NCI-H2029 treated with DMSO at 0.1 percent for 48 hours (cell line): ENCODE measurements at regions not wholly inside any gene's neighbourhood (a gene's known extent, or its start where the extent isn't known, plus 50 kb on each side); places are given as distances from the start of the nearest gene placed in this dataset.

ENCODE experiments used
- DNase-seq: peaks from one replicate; lab custom pipeline; 2025; lab: John Stamatoyannopoulos, UW

DNA sequence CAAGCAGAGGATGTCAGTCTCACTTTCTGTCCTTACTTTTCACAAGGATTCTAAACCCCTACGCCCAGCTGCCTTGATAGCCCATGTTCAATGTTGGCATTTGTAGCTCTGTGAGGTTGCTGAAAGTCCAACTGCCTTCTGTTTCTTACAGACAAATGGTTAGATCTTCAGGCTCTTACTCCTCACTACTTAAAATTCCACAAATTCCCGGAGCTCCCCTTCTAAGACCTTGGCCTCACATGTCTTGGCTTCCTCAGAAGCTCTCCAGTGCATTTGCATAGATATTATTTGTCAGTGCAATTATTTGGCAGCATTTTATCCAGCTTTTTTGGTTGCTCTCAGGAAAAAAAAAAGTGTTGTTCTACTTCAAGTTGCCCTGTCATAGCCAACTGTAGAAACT is 453.7 kb upstream of the CELF4 start:
- DNase-seq: no peak

DNA sequence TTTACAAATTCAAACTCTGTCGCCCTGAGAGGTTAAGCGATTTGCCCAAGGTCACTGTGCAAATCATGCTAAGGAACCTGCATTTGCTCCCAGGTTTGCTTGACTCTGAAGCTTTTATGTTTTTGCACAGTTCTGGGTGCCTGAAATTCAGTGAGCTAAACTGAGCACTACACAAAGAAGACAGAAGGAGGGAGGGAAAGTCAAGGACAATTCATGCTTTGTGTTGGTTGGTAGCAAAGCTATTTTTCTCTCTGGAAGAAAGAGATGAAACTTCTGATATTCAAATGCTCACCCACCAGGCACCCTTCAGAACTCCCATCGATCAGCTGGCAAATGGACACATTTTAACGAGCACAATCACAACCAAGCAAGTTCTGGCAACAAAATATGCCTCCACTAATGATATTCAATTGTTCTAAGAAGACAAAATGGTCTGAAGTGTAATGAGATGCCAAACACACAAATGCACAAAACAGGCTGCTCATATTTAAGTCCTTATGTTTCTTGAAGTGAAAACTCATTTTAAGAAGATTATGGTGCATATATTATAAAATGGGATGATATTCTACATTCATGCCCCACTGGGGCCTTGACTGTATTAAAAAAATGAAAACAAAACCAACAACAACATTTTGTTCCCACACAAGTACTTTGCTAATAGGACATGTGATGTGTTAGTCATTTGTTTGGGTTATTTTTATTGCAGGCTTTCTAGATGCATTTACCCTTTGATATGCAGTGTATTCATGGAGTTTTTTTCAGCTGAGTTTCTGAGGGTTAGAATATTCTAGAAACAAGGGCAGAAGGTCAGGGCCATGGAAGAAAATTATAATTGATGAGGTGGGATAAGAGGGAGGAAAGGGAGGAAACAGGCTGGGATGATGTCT is 445.6 kb upstream of the CELF4 start:
- DNase-seq: no peak

DNA sequence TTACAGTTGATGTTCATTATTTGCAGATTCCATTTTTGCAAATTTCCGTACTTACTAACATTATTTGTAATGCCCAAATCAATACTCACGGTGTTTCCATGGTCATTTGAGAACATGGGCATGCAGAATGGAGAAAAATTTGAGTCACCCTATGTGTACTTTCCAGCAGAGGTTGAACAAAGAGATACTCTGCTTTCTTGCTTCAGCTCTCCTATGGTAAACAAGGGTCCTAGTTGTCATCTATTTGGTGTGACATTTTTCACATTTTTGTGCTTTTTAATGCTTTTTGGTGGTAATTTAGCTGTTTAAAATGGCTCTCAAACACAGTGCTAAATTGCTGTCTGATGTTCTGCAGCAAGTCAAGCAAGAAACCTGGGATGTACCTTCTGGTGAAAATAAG is 444.4 kb upstream of the CELF4 start:
- no peak for DNase-seq

DNA sequence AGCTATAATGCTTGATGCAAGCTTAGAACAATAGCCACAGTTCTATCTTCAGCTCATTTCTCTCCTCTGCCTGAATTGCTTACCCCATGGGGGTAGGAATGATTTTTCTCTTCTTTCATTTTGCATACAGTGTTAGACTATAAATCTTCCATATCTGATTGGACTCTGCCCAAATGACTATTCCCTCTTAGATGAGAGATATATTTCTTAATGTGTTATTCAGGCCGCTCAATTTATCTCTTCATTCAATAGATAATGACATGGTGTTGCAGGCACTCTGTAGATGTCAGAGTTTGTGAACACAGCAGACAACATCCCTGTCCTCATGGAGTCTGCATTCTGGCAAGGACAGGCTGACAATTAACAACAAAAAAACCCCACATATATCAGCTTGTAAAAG is 443.7 kb upstream of the CELF4 start:
- no peak for DNase-seq

DNA sequence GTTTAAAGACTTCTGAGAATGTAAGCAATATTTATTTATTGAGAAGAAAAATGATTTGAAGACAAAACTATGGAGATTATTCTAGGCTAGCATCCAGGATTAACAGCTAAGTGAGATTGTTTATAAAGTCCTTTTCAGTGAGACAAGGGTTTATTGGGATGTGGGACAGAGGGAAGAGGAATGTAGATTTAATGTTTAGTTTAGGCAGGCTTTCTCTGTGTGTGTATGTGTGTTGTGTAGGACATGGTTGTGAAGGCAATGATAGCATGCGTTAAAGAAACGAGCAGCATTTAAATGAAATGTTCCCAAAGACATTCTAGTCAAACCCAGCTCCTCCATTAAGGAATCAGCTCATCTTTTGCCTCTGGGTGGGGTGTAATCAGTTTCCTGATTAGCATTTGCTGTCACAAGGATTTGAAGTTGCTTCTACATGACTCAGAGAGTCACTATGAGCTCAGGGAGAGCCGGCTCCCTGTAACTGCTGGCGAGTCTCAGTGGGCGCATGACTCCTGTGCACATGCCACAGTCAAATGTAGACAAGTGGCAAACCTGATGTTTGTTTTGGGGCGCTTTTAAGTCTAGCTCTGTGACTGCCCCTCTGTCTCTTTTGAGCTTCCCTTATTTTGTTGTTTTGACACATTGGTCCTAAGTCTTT is 442.2 kb upstream of the CELF4 start:
- no peak for DNase-seq

DNA sequence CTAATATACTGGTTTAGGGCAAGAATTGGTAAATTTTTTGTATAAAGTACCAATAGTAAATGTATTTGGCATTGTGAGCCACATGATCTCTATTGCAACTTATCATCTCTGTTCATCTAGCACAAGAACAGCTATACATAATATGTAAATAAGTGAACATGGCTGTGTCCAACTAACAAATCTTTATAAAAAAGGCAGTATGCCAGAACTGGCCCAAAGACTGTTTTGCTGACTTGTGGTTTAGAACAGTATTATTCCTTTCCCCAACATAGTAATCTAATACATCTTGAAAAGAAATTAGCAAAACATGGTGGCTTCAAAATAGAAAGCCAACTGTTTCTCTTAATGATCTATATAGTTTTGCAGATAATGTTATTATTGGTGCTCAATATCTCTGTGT is 441.4 kb upstream of the CELF4 start:
- no peak for DNase-seq

DNA sequence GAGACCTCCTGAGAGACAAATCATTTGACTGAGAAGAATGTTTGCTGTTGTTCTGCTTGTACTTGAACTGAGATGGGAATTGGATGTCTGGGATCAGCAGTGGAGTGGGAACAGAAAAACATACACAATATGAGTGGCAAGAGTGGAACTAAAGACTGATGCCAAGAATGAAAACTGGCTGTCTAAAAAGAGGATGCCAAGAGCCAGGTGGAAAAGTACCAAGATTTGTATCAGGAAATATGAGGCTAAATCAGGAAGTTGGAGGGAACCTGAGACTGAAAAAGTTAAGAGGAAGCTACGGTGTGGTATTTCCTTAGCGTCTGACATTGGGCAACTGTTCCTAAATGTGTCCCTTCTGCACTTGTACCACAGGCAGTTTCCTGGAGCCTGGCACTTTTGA is 440.9 kb upstream of the CELF4 start:
- DNase-seq: no peak

DNA sequence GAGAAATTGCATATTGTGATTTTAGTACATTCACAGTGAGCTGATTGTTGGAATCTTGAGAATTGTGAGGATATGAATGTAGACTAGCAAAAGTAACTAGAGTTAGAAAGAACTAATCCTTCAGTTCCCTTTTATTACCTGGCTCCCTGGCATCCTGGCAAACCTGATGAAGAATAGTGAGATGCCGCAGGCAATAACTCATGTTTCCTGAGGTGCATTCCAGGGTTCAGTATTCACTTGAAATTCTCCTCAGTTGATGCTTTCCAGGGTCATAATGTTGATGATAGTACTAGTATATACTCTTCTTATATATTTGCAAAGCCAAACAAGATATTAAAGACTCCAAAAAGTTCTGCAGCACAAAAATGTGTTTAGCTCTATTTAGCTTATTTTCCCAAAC is 432.1 kb upstream of the CELF4 start:
- no peak for DNase-seq

DNA sequence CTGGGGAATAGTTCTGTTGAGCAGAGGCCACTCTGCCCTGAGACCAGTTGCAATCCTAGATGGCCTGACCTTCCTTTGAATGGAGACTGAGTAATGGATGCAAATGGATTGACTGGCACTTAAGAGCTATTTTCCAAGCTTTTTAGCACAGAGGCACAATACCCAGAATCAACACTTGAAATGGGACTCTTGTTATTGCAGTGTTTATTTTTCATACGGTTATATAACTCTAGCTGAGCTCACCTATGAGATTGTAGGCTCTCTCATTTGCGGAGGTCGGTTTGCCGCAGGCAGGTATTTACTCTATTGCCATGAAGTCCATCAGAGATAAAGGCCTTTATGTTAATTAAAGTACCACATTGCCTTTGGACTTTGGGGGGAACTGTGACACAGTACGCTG is 422.3 kb upstream of the CELF4 start:
- peak; percentile 78 for DNase-seq

DNA sequence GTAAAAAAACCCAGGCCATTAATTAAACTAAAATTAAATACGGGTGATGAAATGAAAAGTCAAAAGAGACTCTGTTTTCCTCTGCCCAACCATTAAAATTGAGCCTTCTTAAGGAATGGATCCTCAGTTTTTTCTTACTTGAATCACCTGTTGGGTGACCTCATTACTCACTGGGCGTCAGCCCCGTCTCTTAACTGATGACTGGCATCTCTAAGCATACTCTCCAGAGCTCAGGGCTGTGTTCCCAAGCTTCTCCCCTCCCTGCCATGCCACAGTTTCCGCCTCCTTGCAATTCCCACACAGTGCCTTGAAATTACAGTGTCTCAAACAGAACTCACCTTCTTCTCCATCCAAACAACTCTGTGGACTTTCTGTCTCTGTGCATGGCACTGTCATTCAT is 421.1 kb upstream of the CELF4 start:
- DNase-seq: no peak

DNA sequence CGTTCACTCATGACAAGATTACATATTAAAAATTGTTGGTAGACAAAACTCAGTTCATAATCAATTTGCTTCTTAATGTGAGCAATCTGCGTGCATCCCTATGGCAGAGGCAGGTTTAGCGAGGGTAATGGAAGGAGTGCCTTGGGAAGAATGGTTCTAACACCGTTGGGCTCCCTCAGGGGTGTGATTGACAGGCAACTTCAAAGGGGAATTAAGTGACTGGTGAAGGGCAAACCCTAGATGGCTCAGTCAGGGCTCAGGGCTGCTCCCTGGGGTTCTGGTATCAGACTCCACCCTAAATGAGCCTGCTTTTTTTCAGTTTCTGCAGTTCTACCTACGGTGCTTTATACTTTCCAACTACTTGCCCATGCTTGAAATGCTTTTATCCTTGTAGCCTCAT is 419.5 kb upstream of the CELF4 start:
- no peak for DNase-seq

DNA sequence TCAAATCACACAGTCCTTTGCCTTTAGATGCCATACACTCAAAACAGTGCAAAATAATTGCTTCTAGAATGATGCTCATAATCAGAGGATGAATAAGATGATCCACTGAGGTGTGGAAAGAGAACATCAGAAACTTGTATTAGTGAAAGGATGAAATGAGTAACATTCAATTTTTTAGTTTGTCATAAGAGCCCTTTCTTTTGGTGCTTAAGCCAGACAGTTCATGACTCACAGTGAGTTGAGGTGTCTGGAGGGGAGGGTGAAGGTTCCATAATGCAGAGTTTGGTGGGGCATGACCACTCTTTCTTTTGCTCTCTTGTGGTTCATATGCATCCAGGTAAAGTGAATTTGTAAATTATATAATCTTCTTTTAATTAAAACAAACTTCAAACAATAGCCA is 415.0 kb upstream of the CELF4 start:
- no peak for DNase-seq

DNA sequence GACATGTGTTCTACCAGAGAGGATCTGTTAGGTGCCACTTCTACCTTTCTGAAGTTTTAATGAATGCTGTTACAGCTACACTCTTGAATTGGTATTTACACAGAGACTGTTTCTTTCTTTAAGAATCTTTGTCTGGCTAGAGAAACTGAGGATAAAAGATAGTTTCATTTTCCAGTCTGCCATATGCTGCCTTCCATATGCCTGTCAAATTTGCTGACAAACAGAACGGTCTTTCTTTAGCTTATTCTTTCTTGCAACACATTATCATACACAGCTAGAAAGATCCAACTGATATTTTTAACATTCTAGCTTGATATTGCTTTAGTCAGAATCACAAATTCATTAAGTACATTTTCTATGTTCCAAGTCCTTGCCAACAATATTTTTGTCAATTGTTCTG is 409.8 kb upstream of the CELF4 start:
- DNase-seq: no peak

DNA sequence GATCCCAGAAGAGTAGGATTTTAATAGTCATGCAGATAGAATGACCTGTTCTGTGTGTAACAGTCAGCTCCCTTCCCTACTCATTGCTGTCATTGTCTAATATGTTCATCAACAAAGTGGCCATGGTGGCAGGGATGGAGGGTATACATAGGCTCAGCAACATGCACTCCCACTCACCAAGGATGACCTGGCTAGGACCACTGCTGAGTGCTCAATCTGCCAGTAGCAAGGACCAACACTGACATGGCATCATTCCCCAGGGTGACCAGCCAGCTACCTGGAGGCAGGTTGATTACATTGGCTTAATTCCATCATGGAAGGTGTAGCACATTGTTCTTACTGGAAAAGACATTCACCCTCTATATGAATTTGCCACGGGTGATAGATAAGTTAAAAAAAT is 401.7 kb upstream of the CELF4 start:
- no peak for DNase-seq

DNA sequence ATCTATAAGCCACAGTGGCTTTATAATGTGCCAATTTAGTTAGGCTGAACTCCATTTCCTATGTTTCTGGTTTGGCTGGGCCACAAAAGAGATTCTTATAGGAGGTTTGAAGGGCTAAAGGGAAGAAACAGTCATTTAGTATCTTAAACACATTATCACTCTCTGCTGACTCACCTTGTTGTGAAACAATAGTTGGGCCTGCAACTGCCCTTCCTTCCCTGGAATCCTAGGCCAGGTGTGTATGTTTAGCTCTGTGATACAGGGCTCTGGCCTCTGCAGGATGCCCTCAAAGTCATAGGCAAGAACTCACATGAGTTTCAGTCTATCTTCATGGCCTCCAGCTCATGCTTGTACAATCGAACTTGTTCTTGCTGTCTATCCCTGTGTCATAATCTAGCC is 400.0 kb upstream of the CELF4 start:
- no peak for DNase-seq

DNA sequence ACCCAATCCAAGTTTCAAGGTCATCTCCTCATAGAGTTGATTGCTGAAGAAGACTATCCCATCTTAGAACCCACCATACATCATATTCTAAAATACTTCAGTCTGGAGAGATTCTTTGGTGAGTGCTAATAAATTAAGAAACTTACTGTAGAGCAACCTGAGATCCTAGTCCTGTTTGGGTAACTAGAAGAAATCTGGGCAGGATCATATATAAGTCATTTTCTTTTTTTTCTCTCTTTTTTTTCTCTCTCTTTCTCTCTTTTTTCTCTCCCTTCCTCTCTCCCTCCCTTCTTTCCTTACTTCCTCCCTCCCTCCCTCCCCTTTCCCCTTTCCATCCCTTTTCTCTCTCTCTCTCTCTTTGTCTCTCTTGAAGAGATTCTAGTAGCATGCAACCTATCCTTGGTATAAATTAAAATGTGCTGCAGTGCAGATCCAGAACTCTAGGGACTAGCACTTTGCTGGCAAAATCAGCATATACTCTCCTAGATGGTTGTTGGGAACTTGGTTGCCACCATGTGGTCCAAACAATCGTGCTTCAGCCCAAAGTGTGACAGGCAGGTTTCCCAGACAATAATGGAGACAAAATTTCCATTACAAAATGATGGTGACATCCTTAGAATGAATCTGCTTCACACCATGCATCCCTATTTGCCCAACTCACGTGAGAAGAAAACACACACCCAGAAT is 399.4 kb upstream of the CELF4 start:
- no peak for DNase-seq

DNA sequence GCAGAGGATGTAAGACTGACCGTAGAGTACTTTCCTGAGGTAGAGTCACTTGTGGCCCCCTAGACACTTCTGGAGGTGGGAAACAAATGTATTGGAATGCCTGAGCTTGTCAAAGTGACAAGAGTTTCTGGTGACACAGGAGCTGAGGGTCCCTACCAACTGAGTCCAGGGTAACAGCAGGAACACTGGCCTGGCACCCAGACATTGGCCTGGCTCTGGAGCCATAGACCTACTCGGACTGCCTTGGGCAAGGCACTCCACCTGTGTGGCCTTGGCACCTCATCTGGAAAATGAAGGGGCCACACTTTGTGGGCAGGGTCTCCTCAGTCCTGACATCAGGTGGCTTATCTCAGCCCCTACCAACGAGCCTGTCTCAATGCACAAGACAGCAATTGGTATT is 398.2 kb upstream of the CELF4 start:
- no peak for DNase-seq

DNA sequence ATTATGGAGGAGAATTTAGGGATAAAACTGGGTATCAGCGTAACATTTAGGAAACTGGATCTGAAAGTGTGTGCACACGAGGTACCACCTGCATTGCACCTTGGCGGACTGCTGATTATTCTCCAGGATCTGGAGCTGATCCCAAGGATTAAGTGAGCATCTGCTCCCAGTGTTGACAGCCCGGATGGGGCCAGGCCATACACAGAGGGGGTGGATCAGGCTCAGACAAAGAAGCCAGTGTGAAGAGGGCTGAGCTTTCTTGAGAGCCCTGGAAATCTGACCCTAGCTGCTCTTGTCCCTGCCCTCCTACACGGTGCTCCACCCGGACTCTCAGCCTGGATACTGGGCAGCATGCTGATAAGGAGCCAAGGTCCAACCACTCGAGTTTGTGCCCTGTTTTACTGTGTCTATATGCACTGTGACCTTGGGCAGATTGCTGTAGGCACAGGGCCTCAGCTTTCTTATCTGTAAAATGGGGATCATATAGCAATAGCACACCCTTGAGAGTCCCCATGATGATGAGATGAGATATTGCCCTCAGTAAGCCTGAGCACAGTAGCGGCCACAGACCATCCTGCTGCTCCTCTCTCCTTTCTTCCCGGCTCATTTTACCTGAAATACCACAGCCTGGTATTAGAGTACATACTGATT is 396.8 kb upstream of the CELF4 start:
- no peak for DNase-seq

DNA sequence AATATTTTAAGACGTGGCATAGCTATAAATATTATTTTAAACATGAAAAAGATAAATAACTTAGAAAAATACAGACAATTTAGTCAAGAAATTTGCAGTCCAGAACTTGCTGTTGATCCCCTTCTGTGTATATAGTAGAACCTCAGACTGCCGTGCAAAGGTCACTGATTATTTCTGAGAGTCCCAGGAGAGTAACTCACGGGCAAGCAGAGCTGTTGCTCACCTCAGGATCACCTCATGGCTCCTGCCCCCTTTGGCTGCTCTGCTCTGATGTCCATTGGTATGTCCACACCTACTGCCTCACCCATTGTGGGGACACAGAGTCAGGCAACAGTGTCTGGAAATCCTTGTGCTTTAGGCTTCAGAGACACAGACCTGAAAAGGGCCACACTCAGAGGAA is 392.9 kb upstream of the CELF4 start:
- no peak for DNase-seq

DNA sequence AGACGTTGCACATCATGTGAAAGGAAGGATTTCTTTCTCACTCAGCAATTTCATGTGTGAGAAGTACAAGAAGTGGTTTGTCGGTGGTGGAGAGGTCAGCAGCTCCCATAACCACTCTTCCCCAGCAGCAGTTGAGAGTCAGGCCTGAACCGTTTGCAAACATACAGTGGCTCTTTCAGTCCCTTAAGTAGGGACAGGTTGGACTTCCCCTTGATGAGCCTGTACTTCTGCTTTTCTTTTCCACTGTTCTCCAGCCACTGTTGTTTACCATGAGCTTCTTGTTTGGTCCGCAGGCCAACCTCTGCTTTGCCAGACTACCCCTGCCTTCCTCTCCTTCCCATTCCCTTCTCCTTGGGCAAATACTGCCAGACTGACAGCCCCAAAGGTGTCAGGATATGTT is 391.3 kb upstream of the CELF4 start:
- no peak for DNase-seq

DNA sequence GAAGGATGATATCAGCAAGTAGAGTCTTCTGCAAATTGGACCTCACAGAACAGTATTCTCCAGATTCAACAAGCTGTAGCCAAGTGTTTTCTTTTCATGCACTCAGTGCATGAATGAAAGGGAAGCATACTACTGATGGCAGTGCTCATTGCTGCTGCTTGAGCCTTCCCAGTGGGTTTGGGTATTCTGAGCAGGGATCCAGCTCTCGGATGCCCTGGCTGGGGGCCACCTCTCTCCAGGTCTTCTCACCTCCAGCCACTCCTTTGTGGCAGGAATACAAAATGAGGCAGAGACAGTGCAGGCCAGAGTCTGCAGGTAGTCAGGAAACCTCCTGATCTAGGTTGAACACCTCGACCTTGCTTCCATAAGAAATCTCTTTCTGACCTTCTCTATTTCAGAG is 390.4 kb upstream of the CELF4 start:
- no peak for DNase-seq

DNA sequence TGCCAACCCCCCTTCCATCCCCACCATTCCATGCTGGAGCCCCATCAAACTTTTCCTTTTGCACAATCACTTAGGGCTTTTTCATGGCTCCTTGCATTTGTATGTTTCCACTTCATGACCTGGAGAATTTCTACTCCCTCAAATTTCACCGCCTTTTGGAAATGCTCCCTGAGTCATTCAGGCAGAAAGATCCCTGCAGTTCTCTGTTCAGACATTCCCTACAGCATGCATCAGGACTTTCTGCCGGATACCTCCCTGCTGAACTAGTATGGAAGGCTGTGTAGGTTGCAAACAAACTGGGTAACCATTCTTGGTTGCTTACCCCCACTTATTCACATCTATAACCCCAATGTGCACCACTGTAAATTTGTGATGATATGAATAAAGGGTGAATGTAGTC is 389.6 kb upstream of the CELF4 start:
- DNase-seq: no peak

DNA sequence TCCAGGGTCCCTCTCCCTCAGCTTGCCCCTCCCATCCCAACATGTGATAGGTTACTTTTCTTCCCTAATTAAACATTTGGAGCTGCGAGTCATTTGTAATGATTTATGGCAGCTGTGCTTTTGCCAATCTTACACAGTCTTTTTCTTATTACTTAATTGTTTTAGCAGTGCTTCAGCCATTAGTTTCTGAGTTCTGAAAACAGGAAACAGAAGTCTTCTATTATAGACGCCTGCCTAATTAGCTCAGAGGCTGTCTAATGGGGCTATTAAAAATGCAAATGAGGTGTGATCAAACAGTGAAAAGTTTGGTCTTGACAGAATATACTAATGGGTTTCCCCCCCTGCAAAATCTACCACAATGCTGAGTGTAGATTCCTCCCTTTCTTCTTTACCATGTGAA is 388.3 kb upstream of the CELF4 start:
- no peak for DNase-seq
